DND-41 (cell line): ENCODE measurements at regions not wholly inside any gene's neighbourhood (a gene's known extent, or its start where the extent isn't known, plus 50 kb on each side); places are given as distances from the start of the nearest gene placed in this dataset.

Experiments
- ATAC-seq: fragments of 200-7000 bp; cut with Tn5 transposase; 3 replicates; pipeline ENCODE4 v1.9.1; 2021; ENCODE audit warnings: low read depth; ENCODE audit not compliant: insufficient read depth
- DNase-seq: peaks from one replicate; pipeline ENCODE4 v3.0.0-alpha.2; 2020
- H2AFZ ChIP-seq: 2 replicates; pipeline ENCODE4 v1.6.0; 2012; ENCODE audit warnings: low read depth, low read length
- H3K27ac ChIP-seq: 2 replicates; pipeline ENCODE4 v1.5.1; 2012; ENCODE audit warnings: low read length, inconsistent platforms
- H3K27me3 ChIP-seq: fragments of 200-600 bp; sonication (generic); 2 replicates; pipeline ENCODE4 v1.6.0; 2012; ENCODE audit warnings: low read length, mild to moderate bottlenecking, inconsistent platforms; ENCODE audit not compliant: insufficient read depth, poor library complexity
- H3K36me3 ChIP-seq: 2 replicates; pipeline ENCODE4 v1.5.1; 2012; ENCODE audit warnings: low read length, inconsistent platforms; ENCODE audit not compliant: insufficient read depth
- H3K4me1 ChIP-seq: 2 replicates; pipeline ENCODE4 v1.5.1; 2012; ENCODE audit warnings: mild to moderate bottlenecking, low read length; ENCODE audit not compliant: insufficient read depth
- H3K4me2 ChIP-seq: 2 replicates; pipeline ENCODE4 v1.6.0; 2012; ENCODE audit warnings: mild to moderate bottlenecking, moderate library complexity, low read length, inconsistent platforms; ENCODE audit not compliant: insufficient read depth
- H3K4me3 ChIP-seq, 2 experiments: fragments of 200-600 bp in 1 of 2; shearing (Covaris generic) in 1 of 2; 2 replicates each; pipeline ENCODE4 v1.5.1; 2012 to 2016; ENCODE audit warnings: inconsistent platforms in 2 of 2, low read length in 2 of 2, mild to moderate bottlenecking in 2 of 2, low read depth in 1 of 2, moderate library complexity in 1 of 2
- H3K79me2 ChIP-seq: 2 replicates; pipeline ENCODE4 v1.6.0; 2012; ENCODE audit warnings: low read length, inconsistent platforms; ENCODE audit not compliant: insufficient read depth
- H3K9ac ChIP-seq: 2 replicates; pipeline ENCODE4 v1.6.0; 2012; ENCODE audit warnings: low read depth, mild to moderate bottlenecking, inconsistent platforms, low read length, moderate library complexity
- H3K9me3 ChIP-seq: 2 replicates; pipeline ENCODE4 v1.5.1; 2012; ENCODE audit warnings: low read length, moderate library complexity, mild to moderate bottlenecking, inconsistent platforms; ENCODE audit not compliant: insufficient read depth, severe bottlenecking
- H4K20me1 ChIP-seq: 2 replicates; pipeline ENCODE4 v1.6.0; 2012; ENCODE audit warnings: low read length; ENCODE audit not compliant: insufficient read depth
- CTCF ChIP-seq: IDR thresholded peaks from 2 replicates; pipeline ENCODE4 v1.5.1; 2012; ENCODE audit warnings: borderline replicate concordance, low read length, moderate library complexity, mild to moderate bottlenecking; ENCODE audit not compliant: poor library complexity, severe bottlenecking; ENCODE audit errors: extremely low read depth
- EZH2 ChIP-seq: IDR thresholded peaks from 3 replicates; pipeline ENCODE4 v1.6.1; 2012; ENCODE audit warnings: borderline replicate concordance, low read depth, mild to moderate bottlenecking, moderate library complexity, low read length, inconsistent platforms; ENCODE audit not compliant: severe bottlenecking

- no peak overlapping the region for H3K4me3 ChIP-seq
- H3K79me2 ChIP-seq = no peaks in the 10 kb centered on the region
- H3K27me3 ChIP-seq = no peaks in the 10 kb centered on the region
- no peak for DNase-seq
- no peak for ATAC-seq
- H3K4me2 ChIP-seq = no peak overlapping the region
- H3K4me1 ChIP-seq = no peaks in the 10 kb centered on the region
- no peak overlapping the region for H2AFZ ChIP-seq
- H3K27ac ChIP-seq = no peak overlapping the region
- TF ChIP-seq EZH2 (no peak), CTCF (no peak)
- H4K20me1 ChIP-seq = no peaks in the 10 kb centered on the region
- no peaks in the 10 kb centered on the region for H3K36me3 ChIP-seq
- H3K9ac ChIP-seq = no peak overlapping the region
- H3K9me3 ChIP-seq = no peaks in the 10 kb centered on the region
Observed at GRCh38 chrX:25300994-25301393, 285.2 kb upstream of the ARX start.

- DNase-seq = no peak
- no peaks in the 10 kb centered on the region for H3K9me3 ChIP-seq
- ATAC-seq = no peak
- TF ChIP-seq CTCF (no peak), EZH2 (no peak)
- no peak overlapping the region for H3K4me2 ChIP-seq
- H3K79me2 ChIP-seq = no peaks in the 10 kb centered on the region
- no peaks in the 10 kb centered on the region for H3K36me3 ChIP-seq
- no peaks in the 10 kb centered on the region for H3K27me3 ChIP-seq
- H3K4me3 ChIP-seq = no peak overlapping the region
- no peak overlapping the region for H3K9ac ChIP-seq
- H4K20me1 ChIP-seq = no peaks in the 10 kb centered on the region
- no peak overlapping the region for H3K27ac ChIP-seq
- H3K4me1 ChIP-seq = no peaks in the 10 kb centered on the region
- no peak overlapping the region for H2AFZ ChIP-seq
Observed at GRCh38 chrX:25296850-25297249, 281.1 kb upstream of the ARX start.

GRCh38 chrX:25295466-25295865 is 279.7 kb upstream of the ARX start:
- TF ChIP-seq CTCF (no peak), EZH2 (no peak)
- Histone ChIP-seq H3K4me1 (no peaks in the 10 kb centered on the region), H3K27me3 (no peaks in the 10 kb centered on the region), H3K27ac (no peak overlapping the region), H3K4me2 (no peak overlapping the region), H3K9me3 (no peaks in the 10 kb centered on the region), H3K36me3 (no peaks in the 10 kb centered on the region), H3K79me2 (no peaks in the 10 kb centered on the region), H4K20me1 (no peaks in the 10 kb centered on the region), H2AFZ (no peak overlapping the region), H3K9ac (no peak overlapping the region), H3K4me3 (no peak overlapping the region)
- ATAC-seq (no peak), DNase-seq (no peak)

- no peaks in the 10 kb centered on the region for H3K79me2 ChIP-seq
- ATAC-seq (no peak), DNase-seq (no peak)
- H3K4me1 ChIP-seq = no peaks in the 10 kb centered on the region
- H3K9ac ChIP-seq = no peak overlapping the region
- H2AFZ ChIP-seq = no peak overlapping the region
- no peaks in the 10 kb centered on the region for H4K20me1 ChIP-seq
- H3K36me3 ChIP-seq = no peaks in the 10 kb centered on the region
- no peak overlapping the region for H3K4me2 ChIP-seq
- no peaks in the 10 kb centered on the region for H3K27me3 ChIP-seq
- no peak overlapping the region for H3K27ac ChIP-seq
- H3K4me3 ChIP-seq = no peak overlapping the region
- no peak for TF ChIP-seq CTCF
- TF ChIP-seq EZH2 = no peak
- no peaks in the 10 kb centered on the region for H3K9me3 ChIP-seq
Observed at GRCh38 chrX:25290132-25290531, 274.4 kb upstream of the ARX start.
